Esophagus squamous epithelium (tissue), 4 donors: ENCODE measurements at regions not wholly inside any gene's neighbourhood (a gene's known extent, or its start where the extent isn't known, plus 50 kb on each side); places are given as distances from the start of the nearest gene placed in this dataset.

Experiments
- CTCF ChIP-seq, 6 experiments: fragments of 450-650 bp in 4 of 6; fragments of 200-600 bp in 2 of 6; sonication (generic) in 2 of 6; IDR thresholded peaks; one replicate each; pipeline ENCODE4 v1.5.1; 2016 to 2019; ENCODE audit warnings: antibody characterized with exemption in 6 of 6, mild to moderate bottlenecking in 4 of 6, moderate library complexity in 4 of 6
- POLR2A ChIP-seq, 4 donors: fragments of 450-650 bp; IDR thresholded peaks; one replicate each; pipeline ENCODE4 v1.6.1; 2017; ENCODE audit warnings: antibody characterized with exemption in 4 of 4, mild to moderate bottlenecking in 4 of 4, moderate library complexity in 3 of 4

DNA sequence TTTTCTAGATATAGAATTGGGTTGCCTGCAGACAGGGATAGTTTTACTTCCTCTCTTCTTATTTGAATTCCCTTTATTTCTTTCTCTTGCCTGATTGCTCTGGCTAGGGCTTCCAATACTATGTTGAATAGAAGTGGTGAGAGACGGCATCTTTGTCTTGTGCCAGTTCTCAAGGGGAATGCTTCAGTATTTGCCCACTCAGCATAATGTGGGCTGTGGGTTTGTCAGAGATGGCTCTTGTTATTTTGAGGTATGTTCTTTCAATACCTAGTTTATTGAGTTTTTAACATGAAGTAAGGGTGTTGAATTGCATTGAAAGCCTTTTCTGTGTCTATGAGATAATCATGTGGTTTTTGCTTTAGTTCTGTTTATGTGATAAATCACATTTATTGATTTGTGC is 273.9 kb upstream of the CHORDC1 start:
- TF ChIP-seq POLR2A (IDR thresholded peaks at IDR 0.05) (no peak), CTCF (IDR thresholded peaks at IDR 0.05) (no peak)
